Sigmoid colon (tissue), 3 donors: ENCODE measurements at regions not wholly inside any gene's neighbourhood (a gene's known extent, or its start where the extent isn't known, plus 50 kb on each side); places are given as distances from the start of the nearest gene placed in this dataset.

Experiments used
- POLR2A ChIP-seq, 2 donors: fragments of 450-650 bp; IDR thresholded peaks; one replicate each; pipeline ENCODE4 v1.6.1; 2016; ENCODE audit warnings: antibody characterized with exemption in 2 of 2, mild to moderate bottlenecking in 2 of 2, moderate library complexity in 2 of 2
- TF ChIP-seq, protein P1 (sequence below), 4 experiments: fragments of 450-650 bp in 3 of 4; fragments of 200-600 bp in 1 of 4; IDR thresholded peaks; one replicate each; pipeline ENCODE4 v1.5.1; 2016 to 2019; ENCODE audit warnings: antibody characterized with exemption in 4 of 4, mild to moderate bottlenecking in 3 of 4, moderate library complexity in 2 of 4

DNA sequence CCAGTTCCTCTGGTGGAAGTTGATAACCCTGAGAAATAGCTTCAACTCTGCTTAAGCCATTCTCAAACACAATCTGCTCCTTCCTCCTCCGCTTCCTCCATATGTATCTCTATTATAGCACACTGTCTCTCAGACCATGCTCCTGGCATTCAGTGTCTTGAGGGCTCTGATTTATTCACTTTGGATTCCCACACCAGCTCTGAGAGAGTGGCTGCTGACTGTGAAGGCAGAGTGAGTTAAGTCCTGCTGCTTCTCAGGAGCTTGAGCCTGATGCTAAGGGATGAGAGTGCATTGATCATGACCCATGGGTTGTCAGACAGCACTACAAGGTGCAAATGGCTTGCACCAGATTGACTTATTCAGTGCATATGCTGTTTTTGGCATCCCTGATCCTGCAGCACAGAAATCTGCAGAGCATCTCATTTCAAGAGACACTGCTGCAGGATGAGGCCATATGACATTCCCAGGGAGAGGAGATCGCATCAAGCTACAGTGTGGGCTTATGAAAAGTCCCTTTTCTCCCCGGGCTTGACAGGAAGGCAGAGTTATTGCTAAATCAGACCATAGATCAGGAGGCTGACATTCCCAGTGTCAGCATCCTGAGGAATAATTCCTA, 500.5 kb upstream of the RAB6C start:
- TF ChIP-seq, protein P1, sequence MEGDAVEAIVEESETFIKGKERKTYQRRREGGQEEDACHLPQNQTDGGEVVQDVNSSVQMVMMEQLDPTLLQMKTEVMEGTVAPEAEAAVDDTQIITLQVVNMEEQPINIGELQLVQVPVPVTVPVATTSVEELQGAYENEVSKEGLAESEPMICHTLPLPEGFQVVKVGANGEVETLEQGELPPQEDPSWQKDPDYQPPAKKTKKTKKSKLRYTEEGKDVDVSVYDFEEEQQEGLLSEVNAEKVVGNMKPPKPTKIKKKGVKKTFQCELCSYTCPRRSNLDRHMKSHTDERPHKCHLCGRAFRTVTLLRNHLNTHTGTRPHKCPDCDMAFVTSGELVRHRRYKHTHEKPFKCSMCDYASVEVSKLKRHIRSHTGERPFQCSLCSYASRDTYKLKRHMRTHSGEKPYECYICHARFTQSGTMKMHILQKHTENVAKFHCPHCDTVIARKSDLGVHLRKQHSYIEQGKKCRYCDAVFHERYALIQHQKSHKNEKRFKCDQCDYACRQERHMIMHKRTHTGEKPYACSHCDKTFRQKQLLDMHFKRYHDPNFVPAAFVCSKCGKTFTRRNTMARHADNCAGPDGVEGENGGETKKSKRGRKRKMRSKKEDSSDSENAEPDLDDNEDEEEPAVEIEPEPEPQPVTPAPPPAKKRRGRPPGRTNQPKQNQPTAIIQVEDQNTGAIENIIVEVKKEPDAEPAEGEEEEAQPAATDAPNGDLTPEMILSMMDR (IDR thresholded peaks at IDR 0.05): no peak
- no peak for TF ChIP-seq POLR2A (IDR thresholded peaks at IDR 0.05)
